NCI-H146 treated with DMSO at 0.1 percent for 48 hours (cell line): ENCODE measurements at regions not wholly inside any gene's neighbourhood (a gene's known extent, or its start where the extent isn't known, plus 50 kb on each side); places are given as distances from the start of the nearest gene placed in this dataset.
"Not testable (repeated sequence)": the region's sequence is repeated elsewhere in the genome, so short reads cannot be mapped to it uniquely, and the experiment has no call there.

ENCODE experiments used
- DNase-seq: peaks from one replicate; lab custom pipeline; 2025; ENCODE audit not compliant: unreplicated experiment; lab: John Stamatoyannopoulos, UW

GRCh38 chr16:75919664-75920063, 193.4 kb upstream of the CPHXL start:
- no peak for DNase-seq

GRCh38 chr16:75921281-75921680, 195.0 kb upstream of the CPHXL start:
- DNase-seq = peak; percentile 96

GRCh38 chr16:75922250-75922649, 196.0 kb upstream of the CPHXL start:
- DNase-seq = no peak

- no peak for DNase-seq
Measured at GRCh38 chr16:75924397-75924796, 198.1 kb upstream of the CPHXL start.

- no peak for DNase-seq
Measured at GRCh38 chr16:75927810-75928209, 201.5 kb upstream of the CPHXL start.

GRCh38 chr16:75928295-75928694, 202.0 kb upstream of the CPHXL start:
- no peak for DNase-seq

- DNase-seq = no peak
Measured at GRCh38 chr16:75929046-75929445, 202.8 kb upstream of the CPHXL start.

GRCh38 chr16:75931043-75931442, 204.8 kb upstream of the CPHXL start:
- DNase-seq = no peak

- no peak for DNase-seq
Measured at GRCh38 chr16:75931970-75932369, 205.7 kb upstream of the CPHXL start.

GRCh38 chr16:75938818-75939217, 212.5 kb upstream of the CPHXL start:
- no peak for DNase-seq

GRCh38 chr16:75942351-75942750, 216.1 kb upstream of the CPHXL start:
- DNase-seq = no peak

- DNase-seq = no peak
Measured at GRCh38 chr16:75942936-75943335, 216.6 kb upstream of the CPHXL start.

GRCh38 chr16:75943705-75944514, 217.6 kb upstream of the CPHXL start:
- DNase-seq = peak; percentile 64

- DNase-seq = peak; percentile 47
Measured at GRCh38 chr16:75945916-75946457, 219.7 kb upstream of the CPHXL start.

- DNase-seq = peak; percentile 54
Measured at GRCh38 chr16:75947626-75948239, 221.4 kb upstream of the CPHXL start.

- no peak for DNase-seq
Measured at GRCh38 chr16:75948441-75948840, 222.2 kb upstream of the CPHXL start.

- peak; percentile 6 for DNase-seq
Measured at GRCh38 chr16:75948886-75949285, 222.6 kb upstream of the CPHXL start.

GRCh38 chr16:75952124-75952523, 225.8 kb upstream of the CPHXL start:
- no peak for DNase-seq

- DNase-seq = no peak
Measured at GRCh38 chr16:75957870-75958269, 231.6 kb upstream of the CPHXL start.

GRCh38 chr16:75965504-75966374, 239.4 kb upstream of the CPHXL start:
- DNase-seq = no peak

- DNase-seq = not testable (repeated sequence)
Measured at GRCh38 chr16:75969120-75969519, 242.8 kb upstream of the CPHXL start.
